Ammon's horn (tissue), 1 donor: ENCODE measurements at regions not wholly inside any gene's neighbourhood (a gene's known extent, or its start where the extent isn't known, plus 50 kb on each side); places are given as distances from the start of the nearest gene placed in this dataset.

ENCODE experiments used
- DNase-seq: peaks from one replicate; pipeline ENCODE4 v3.0.0-alpha.2; 2016; ENCODE audit warnings: low spot score

DNA sequence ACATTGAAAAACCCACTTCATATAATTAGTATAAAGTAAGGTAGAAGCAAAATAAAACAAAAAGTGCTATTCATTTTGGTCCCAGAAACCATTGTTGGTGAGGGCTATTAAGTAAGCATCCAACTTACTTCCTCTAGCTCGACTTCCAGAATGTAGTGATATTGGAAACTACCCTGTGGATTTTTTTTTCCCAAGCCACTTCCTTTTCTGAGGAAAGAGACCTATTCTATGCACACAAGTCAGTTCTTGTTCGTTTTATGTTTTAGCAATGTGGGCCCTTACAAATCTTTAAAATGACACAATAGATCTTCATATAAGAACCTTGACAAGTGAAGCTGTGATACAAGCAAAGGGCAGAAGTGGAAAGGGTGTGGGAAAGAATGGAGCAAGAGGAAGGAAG is 402.0 kb upstream of the TBL1XR1 start:
- DNase-seq = no peak

GRCh38 chr3:177599837-177600236 is 402.6 kb upstream of the TBL1XR1 start:
- DNase-seq = no peak

- DNase-seq = no peak
Observed at GRCh38 chr3:177600411-177600810, 403.1 kb upstream of the TBL1XR1 start.

DNA sequence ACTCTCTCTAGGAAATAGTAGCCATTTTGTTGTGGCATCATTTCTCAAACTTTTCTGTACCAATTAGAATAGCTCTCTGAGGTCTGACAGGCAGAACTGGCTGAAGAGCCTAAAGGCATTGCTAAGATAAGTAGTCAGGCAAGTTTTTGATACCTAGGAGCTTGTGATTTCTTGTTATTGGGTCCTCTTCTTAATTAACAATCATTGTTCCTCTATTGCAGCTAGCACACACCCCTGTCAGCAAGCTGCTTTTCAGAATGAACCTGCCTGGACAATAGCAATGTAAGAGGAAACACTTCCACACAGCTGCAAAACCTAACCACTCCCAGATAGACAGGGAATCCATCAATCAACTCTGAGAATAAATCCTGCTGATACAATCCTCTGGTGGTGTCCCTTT is 403.9 kb upstream of the TBL1XR1 start:
- DNase-seq = no peak

GRCh38 chr3:177602601-177603147 is 405.4 kb upstream of the TBL1XR1 start:
- DNase-seq = no peak

- DNase-seq = no peak
Observed at GRCh38 chr3:177603148-177603603, 405.9 kb upstream of the TBL1XR1 start.

DNA sequence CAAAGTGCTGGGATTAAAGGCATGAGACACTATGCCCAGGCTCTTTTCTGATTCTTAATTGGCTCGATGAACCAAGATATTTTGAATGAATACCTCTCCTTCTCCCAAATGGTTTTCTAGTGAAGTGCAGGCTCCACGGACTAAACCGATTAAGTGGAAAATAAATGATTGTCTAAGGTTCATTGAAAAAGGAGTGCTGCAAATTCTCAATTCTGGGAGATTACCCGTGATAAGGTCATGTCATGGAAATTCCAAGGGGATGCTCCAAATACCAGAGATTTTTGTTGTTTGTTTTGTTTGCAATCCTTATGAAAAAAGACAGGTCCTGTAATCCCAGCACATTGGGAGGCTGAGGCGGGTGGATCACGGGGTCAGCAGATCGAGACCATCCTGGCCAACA is 406.9 kb upstream of the TBL1XR1 start:
- no peak for DNase-seq

DNA sequence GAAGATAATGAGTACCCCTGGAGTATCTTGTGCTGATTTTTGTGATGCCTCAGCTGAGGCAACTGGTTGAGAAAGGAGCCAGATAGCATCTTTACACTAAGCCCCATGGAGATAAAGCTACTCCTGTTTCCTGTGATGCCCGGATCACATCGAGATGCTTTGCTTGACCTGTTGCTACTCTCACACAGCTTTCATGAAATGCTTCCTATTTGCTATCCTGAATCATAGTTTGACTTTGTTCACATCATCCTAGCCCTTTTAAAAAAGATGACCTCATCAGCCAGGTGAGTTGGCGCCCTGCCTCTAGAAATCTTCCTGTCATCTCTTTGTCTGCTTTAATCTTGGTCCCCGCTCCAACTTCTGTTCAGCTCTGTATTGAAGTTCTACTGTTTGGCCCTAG is 409.6 kb upstream of the TBL1XR1 start:
- DNase-seq = no peak

- no peak for DNase-seq
Observed at GRCh38 chr3:177607589-177607988, 410.3 kb upstream of the TBL1XR1 start.

DNA sequence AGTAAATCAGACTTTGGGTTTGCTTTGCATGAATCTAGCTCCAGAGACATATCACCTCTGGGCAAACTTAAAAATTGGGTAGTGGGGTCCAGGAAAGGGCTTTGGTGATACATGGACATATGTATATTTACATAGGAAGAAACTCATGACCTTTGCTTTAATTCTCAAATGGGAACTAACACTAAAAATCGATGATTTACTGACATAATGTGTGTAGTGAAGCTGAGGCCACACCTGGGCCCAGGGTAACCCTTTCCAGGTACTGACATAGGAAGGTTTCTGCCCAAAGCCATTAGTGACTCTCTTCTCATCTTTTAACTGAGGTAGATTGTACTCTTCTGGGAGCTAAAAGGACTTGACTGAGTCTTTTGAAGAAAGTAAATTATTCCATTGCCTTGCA is 411.2 kb upstream of the TBL1XR1 start:
- no peak for DNase-seq

DNA sequence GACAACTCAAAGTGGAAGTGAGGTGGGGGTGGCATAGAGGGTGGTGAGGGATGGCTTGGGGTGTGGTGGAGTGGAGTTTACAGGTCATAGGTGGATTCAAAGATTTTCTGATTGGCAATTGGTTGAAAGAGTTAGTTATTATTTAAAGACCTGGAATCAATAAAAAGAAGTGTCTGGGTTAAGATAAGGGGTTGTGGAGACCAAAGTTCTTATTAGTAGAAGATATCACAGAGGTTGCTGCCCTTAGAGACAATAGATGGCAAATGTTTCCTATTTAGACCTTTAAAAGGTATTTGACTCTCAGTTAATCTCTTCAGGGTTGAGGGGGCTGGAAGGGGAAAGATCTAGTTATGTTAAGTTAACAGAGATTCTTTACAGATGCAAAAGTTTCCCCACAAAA is 412.3 kb upstream of the TBL1XR1 start:
- DNase-seq = no peak

DNA sequence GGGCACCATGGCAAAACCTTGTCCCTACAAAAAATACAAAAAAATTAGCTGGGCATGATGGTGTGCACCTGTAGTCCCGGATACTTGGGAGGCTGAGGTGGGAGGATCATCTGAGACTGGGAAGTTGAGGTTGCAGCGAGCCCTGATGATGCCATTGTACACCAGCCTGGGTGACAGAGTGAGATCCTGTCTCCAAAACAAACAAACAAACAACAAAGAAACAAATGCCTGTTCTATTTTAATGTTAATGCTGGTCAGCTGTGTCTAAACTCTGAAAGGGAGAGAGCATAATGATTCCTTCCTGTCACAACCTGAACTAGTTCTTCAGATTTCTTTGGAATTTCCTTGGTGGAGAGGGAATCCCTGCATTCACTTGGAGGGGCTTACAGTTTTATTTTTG is 413.0 kb upstream of the TBL1XR1 start:
- no peak for DNase-seq

GRCh38 chr3:177610686-177611633 is 413.7 kb upstream of the TBL1XR1 start:
- no peak for DNase-seq

GRCh38 chr3:177611752-177612334 is 414.6 kb upstream of the TBL1XR1 start:
- no peak for DNase-seq

- no peak for DNase-seq
Observed at GRCh38 chr3:177613901-177614300, 416.6 kb upstream of the TBL1XR1 start.

DNA sequence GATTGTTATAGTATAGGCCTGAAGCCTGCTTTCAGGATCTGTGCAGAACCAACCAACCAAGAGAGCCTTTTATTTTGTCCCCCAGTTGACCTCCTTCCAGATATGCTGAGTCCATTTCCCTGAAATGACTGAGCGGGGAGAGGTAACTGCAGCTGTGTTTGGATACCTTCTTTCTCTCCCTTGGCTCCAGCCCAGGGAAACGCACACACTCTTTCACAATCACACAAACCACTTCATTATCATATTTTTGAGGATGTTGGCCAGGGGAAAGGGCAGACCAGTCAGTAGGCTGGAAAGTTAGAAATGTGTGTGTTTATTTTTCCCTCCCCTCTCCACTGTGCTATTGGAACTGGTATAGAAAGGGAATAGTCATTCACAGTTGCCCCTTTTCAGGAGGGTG is 417.7 kb upstream of the TBL1XR1 start:
- peak; percentile 64 for DNase-seq

DNA sequence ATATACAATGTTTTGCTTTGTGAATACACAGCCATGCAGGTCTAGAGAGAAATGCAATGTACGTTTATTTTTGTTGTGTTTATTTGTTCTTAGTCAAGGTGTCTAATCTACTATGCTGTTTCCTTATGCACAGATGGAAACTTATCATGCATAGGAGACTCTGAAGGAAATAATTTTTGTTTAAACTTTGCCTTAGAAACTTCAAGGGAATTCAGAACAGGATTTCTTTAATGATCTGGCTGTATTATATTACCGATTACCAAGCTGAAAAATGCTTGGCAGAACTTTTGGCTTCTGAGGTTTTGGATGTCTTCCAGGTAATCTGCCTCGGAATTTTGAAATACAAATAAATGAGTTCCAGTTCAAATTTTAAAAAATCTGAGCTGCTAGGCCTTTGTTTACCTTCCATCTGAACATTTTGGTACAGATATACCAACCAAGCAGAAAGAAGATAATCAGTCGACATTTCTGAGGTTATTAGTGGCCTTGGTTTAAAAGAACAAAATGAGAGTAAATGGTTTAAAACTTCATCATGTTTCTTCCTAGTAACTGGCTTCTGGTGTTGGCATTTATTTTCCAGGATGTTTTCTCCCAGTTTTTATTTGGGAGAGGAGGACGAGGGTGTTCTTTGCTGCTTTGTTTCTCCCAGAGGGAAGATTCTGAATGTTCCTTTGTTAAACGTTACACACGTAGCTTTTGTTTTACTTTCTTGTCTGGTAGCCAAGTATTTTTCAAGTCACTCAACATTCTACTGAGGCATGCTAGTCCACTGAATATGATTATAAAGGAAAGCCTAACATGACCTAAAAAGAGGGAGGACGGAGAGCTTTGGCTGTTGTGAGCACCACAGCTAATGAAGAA is 421.8 kb upstream of the TBL1XR1 start:
- peak; percentile 81 for DNase-seq

GRCh38 chr3:177620073-177620472 is 422.8 kb upstream of the TBL1XR1 start:
- DNase-seq = no peak

- DNase-seq = no peak
Observed at GRCh38 chr3:177622520-177622919, 425.2 kb upstream of the TBL1XR1 start.

GRCh38 chr3:177622982-177623617 is 425.8 kb upstream of the TBL1XR1 start:
- no peak for DNase-seq
